ENCODE measurements at regions not wholly inside any gene's neighbourhood (a gene's known extent, or its start where the extent isn't known, plus 50 kb on each side); places are given as distances from the start of the nearest gene placed in this dataset.
"Not testable (repeated sequence)": the region's sequence is repeated elsewhere in the genome, so short reads cannot be mapped to it uniquely, and the experiment has no call there.

GRCh38 chr7:25597946-25598345 lies 369.7 kb upstream of the NPVF start:
- DNase-seq (ENCODE audit: low read depth) = no peak

DNA sequence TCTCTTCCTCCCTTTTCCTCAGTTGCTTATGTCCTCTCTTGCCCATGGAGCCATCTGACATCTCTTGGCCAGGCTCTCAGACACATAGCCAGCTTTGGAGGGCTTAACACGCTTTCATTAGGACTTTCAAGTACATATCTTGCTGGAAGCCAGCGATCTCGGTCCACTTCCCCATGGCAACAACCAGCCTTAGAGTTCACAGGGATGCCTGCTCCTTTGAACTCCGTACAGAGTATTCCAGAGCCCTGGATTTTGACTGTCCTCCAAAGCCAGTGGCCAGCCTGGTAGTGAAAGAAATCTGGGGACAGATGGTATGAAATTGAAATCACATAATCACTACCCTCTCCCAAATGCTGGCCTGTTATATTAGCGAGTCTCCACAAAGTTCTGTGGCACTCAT lies 370.5 kb upstream of the NPVF start:
- DNase-seq (ENCODE audit: low read depth) = no peak

GRCh38 chr7:25600262-25600920 lies 372.1 kb upstream of the NPVF start:
- no peak for DNase-seq (ENCODE audit: low read depth)

DNA sequence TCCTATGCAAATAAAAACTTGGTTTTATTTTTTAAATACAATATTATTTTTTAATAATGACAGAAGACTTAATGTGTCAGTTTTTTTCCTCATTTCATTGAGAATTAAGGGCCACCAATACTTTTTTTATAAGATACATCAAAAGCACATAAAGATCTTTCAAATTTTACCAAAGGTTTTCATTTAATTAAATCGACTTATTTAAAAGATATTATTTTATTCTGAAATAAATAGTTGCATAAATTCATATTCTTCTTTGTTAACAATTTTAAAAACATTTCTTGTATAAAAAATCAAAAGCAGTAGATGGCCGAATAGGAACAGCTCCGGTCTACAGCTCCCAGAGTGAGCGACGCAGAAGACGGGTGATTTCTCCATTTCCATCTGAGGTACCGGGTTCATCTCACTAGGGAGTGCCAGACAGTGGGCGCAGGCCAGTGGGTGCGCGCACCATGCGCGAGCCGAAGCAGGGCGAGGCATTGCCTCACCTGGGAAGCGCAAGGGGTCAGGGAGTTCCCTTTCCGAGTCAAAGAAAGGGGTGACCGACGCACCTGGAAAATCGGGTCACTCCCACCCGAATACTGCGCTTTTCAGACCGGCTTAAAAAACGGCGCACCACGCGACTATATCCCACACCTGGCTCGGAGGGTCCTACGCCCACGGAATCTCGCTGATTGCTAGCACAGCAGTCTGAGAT lies 374.6 kb upstream of the NPVF start:
- DNase-seq (ENCODE audit: low read depth) = not testable (repeated sequence)

- DNase-seq (ENCODE audit: low read depth) = not testable (repeated sequence)
These were observed 375.1 kb upstream of the NPVF start for GRCh38 chr7:25603427-25603740.

DNA sequence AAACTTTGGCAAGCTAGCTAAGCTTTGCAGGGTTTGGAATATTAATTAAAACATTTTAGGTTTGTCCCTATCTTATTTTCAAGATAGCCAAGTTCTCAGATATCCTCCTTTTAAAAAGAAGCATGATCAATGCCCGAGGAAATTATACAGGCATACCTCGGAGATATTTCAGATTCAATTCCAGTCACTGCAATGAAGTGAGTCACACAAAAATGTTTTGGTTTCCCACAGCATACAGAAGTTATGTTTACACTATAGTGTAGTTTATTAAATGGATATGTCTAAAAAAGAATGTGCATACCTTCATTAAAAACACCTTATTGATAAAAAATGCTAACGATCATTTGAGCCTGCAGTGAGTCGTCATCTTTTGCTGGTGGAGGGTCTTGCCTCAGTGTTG lies 382.9 kb upstream of the NPVF start:
- DNase-seq (ENCODE audit: low read depth) = no peak

GRCh38 chr7:25613912-25614311 lies 385.6 kb upstream of the NPVF start:
- DNase-seq (ENCODE audit: low read depth) = no peak

GRCh38 chr7:25614415-25614814 lies 386.1 kb upstream of the NPVF start:
- no peak for DNase-seq (ENCODE audit: low read depth)

DNA sequence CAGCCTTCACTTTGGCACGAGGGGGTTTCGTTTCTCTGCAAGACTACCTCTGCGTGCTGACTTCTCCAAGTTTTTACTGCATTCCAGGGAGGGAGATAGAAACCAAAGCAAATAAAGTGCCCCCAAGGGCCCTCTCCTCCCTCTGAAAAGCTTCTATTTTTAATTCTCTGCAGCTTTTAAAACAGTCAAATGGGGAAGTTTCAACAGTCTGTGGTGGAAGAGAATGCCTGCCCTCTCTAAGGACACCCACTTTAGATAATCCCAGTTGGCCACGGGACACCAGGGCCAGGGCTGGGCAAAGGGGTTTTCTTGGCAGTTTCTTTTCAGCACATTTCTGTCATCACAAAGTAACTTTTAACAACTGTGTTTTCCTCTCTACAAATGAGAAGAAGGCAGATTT lies 386.7 kb upstream of the NPVF start:
- DNase-seq (ENCODE audit: low read depth) = no peak

- DNase-seq (ENCODE audit: low read depth) = peak; percentile 8
These were observed 387.3 kb upstream of the NPVF start for GRCh38 chr7:25615593-25615992.

DNA sequence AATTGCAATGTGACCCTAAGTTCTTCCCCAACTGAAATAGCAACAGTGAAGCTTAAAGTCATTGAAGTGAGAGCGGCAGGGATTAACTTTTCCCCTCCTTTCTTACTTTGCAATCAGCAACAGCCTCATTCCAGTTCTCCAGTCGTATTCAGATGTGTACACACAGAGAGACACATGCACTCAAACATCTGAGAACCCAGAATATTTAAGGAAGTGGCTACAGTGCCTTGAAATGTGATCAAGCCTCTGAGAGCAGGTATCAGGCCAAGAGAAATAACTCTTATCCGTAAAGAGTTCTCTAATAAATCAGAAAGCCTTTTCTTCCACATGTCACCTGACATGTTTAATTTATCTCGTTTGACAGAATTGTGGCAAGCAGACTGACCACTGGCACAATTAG lies 388.9 kb upstream of the NPVF start:
- no peak for DNase-seq (ENCODE audit: low read depth)

GRCh38 chr7:25617673-25618072 lies 389.4 kb upstream of the NPVF start:
- no peak for DNase-seq (ENCODE audit: low read depth)

- DNase-seq (ENCODE audit: low read depth) = no peak
These were observed 391.1 kb upstream of the NPVF start for GRCh38 chr7:25619381-25619780.

- peak; percentile 65 for DNase-seq (ENCODE audit: low read depth)
These were observed 391.9 kb upstream of the NPVF start for GRCh38 chr7:25619963-25620799.

- no peak for DNase-seq (ENCODE audit: low read depth)
These were observed 393.7 kb upstream of the NPVF start for GRCh38 chr7:25621993-25622392.

DNA sequence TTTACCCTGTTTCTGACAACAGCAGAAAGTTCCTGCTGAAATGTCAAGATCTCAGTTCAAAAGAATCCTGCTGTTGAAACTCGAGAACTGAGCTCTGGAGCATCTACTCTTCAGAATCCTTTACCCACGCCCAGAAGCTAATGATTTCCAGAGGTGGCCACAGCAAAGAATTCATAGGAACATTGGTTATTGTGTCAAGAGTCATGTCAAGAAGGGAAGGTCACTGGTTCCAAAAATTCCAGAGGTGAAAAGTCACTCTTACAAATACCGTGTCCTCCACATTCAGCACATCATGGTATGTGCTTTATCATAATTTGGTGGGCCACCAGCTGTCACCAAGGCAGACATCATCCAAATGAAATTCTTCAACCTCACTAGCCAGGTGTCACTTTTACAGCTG lies 394.4 kb upstream of the NPVF start:
- DNase-seq (ENCODE audit: low read depth) = no peak

GRCh38 chr7:25624051-25624450 lies 395.8 kb upstream of the NPVF start:
- DNase-seq (ENCODE audit: low read depth) = no peak

DNA sequence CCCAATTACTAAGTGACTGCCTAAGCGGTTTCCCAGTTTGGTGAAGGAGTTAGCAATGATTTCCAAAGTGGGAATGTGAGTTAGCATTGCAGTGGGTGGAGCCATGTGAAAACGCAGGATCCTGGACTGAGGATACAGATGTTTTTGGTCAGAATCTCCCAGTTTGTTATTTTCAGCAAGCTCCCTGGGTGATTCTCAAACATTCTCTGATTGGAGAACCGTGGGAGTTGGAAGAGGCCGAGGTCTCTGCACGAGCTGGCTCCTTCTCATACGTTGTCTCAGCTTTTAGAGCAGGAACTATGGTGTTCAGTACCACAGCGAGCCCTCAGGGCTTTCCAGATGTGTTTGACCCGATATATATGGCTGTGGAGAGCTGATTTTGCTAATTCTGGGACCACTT lies 396.5 kb upstream of the NPVF start:
- DNase-seq (ENCODE audit: low read depth) = no peak

- DNase-seq (ENCODE audit: low read depth) = no peak
These were observed 397.2 kb upstream of the NPVF start for GRCh38 chr7:25625306-25625992.

DNA sequence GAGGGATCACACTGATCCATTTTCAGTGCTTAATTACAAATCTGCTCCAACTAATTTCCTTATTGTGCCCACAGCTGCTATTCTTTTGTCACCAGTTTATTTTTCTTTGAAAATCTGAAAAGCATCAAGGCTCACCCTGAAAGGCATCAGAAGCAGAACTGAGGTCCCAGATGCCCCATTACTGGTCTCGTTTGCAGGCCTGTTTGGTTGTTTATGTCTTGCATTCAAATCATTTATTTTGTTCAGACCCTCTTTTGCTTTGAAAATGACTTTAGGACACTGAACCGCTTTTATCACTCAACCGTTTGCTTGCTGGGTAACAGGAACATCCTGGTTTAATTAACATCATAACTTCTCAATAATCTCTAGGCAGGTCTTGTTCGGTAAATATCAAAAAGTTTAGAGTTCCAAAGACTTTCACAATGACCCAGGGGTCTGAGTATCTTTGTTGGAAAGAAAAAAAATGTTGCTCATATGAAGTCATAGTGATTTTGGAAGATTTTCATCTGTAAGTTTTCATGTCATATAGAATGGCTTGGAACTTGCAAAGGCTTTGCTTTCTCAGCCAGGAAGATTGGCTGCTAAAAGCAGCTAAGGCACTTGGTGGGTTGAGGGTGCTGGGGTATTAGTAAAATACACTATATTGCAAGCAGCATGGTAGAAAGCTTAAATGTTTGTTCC lies 398.3 kb upstream of the NPVF start:
- DNase-seq (ENCODE audit: low read depth) = no peak

DNA sequence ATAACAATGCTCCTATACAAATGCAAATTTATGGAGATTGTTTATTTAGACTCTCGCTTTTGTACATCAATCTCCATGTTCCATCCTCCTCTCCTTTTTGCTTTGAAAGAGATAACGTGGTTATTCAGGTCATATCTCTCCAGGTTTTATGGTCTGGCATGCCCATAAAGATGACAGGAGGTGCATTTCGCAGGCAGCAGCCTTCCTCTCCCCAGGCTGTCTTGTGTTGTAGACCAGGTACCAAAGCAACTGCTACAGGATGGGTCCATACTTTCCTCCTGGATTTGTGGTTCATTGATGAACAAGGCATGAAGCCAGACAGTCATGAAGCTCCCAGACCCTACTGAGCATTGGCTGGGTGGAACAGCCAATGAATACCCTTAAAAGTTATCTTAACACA lies 400.2 kb upstream of the NPVF start:
- no peak for DNase-seq (ENCODE audit: low read depth)

DNA sequence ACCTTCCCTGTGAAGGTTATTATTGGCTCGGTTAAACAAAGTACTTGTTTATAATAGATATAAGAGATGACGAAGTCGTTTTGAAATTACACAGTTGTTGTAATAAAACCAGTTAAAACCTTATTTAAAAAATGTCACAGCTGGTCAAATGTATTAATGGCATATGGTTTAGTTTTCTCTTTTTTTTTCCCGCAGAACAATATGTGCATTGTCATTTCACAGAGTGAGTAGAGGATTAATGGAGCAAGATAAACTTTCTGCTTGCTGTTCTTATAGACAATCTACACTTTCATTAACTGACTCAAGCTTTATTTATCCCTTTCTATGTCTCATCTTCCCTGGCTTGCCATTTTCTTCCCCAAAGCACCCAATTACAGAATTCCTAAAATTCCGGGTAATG lies 404.3 kb upstream of the NPVF start:
- DNase-seq (ENCODE audit: low read depth) = no peak
